WI38 (cell line): ENCODE measurements at regions not wholly inside any gene's neighbourhood (a gene's known extent, or its start where the extent isn't known, plus 50 kb on each side); places are given as distances from the start of the nearest gene placed in this dataset.

Source experiments
- H3K4me3 ChIP-seq: 2 replicates; pipeline ENCODE4 v1.5.1; 2011; ENCODE audit warnings: low read depth, mild to moderate bottlenecking, control low read depth, low read length
- TF ChIP-seq, protein P1 (sequence below): IDR thresholded peaks from 2 replicates; pipeline ENCODE4 v1.5.1; 2012; ENCODE audit warnings: low read depth, mild to moderate bottlenecking, control low read depth, low read length

DNA sequence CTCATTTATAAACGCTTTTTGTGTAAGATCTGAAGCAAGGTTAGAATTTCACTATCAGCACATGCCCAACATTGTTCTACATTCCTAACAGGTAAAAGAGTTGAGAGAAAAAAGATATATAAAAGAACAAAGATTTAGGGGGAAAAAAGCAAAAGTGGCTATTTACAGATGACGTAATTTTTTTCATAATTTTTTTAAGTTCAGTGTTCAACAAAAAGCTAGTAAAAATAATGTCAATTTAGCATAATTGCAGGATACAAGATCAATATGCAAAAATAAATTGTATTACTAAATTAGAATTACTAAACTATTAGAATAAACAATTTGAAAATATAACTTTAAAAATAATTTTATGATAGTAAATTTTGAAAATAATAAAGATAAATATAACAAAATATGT lies 405.0 kb downstream of the SEMA3D start:
- TF ChIP-seq, protein P1, sequence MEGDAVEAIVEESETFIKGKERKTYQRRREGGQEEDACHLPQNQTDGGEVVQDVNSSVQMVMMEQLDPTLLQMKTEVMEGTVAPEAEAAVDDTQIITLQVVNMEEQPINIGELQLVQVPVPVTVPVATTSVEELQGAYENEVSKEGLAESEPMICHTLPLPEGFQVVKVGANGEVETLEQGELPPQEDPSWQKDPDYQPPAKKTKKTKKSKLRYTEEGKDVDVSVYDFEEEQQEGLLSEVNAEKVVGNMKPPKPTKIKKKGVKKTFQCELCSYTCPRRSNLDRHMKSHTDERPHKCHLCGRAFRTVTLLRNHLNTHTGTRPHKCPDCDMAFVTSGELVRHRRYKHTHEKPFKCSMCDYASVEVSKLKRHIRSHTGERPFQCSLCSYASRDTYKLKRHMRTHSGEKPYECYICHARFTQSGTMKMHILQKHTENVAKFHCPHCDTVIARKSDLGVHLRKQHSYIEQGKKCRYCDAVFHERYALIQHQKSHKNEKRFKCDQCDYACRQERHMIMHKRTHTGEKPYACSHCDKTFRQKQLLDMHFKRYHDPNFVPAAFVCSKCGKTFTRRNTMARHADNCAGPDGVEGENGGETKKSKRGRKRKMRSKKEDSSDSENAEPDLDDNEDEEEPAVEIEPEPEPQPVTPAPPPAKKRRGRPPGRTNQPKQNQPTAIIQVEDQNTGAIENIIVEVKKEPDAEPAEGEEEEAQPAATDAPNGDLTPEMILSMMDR, result no peak
- no peak overlapping the region for H3K4me3 ChIP-seq

DNA sequence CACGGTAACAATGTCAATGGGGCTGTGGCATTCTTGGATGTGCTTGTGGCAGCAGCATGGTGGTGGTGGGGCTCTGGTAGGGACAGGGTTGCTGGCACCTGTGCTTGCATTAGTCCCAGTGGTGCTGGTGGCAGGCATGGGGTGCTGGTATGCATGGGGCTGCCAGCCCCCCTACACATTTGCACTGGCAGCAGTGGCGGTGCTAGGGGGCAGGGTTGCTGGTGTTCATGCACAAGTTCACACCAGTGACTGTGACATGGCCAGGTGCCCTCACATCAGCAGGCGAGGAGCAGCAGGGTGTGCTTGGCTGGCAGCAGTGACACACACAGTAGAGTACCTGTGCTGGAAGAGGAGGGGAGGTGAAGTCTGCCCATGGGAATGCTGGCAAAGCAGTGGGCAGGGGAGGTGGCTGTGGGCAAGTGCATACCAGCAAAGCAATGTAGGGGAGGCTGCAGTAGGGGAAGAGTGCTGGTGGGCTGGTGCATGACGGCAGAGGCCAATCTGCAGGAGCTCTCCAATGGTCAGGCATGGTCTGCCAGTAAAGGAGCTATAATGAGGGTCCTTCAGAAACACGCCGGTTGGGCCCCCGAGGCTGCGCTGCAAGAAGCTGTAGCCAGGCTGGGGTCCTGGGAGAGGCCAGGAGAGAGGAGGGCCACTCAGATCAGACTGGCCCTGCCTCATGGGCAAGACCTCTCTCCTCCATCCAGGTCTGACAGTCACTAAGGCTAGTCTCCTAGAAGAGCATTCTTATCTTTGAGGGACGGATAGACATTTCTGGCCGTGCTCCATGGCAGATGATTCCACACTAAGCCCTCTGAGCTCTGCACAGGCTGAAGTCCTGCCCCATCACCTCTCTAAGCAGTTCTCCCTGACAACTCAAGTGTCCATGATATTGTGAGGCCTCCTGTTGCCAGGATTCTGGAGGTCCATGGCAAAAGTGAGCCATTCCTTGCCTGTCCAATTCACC lies 406.4 kb downstream of the SEMA3D start:
- TF ChIP-seq, protein P1, result no peak

DNA sequence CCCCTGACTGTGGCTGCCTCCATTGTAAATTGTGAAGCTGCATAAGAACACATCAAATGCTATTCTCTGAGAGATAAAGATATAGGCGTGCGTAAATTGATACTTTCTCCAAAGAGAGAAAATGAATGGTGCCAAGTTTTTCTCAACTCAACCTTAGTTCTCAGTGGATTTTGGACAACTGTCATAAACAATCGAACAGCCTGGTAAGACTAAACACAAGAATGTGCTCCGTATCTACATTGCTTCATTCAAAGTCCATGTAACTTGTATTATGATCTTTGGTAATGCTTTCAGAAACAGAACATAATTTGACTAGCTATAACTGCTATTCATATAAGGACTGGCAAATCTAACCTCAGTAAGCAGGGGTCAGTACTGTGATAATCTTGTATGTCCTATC lies 429.1 kb downstream of the SEMA3D start:
- H3K4me3 ChIP-seq, result no peak overlapping the region
- TF ChIP-seq, protein P1, result no peak

More for the DNA sequence above, 406.4 kb downstream of the SEMA3D start:
- no peak overlapping the region for H3K4me3 ChIP-seq

DNA sequence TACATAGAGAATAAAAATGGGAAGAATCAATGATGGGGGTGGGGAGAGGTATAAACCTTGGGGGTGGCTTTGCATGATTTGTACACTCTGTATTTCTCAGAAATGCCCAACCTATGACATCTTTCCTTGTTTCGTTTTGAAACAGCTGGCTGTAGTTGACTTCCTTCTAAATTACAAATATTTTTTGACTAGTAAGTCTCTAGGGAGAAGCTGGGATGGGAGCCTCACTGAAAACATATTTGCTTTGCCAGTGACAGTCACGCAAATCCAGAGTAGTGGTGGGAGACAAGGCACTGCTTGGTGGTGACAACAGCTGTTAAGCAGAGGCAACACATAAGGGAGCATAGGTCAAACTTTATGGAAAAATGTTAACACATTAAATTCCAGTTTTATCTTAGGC lies 440.5 kb downstream of the SEMA3D start:
- no peak overlapping the region for H3K4me3 ChIP-seq
- TF ChIP-seq, protein P1, result no peak

DNA sequence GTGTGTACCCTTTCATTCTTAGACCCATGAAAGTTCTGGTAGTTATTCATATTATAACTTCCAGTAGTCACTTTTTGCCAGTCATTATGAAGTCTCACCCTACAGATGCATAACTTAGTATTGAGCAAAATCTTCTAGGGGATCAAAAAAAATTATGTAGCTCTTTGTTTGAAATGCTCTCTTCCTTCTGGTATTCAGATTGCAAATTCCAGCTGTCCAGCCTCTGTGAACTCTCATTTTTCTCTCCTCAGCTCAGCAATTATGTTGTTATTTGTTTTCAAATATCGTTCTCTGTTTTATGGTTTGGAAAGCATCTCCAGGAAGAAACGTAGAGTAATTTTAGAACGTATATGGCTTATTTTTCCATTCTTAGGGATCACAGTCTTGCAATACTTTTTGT lies 442.5 kb downstream of the SEMA3D start:
- TF ChIP-seq, protein P1, result no peak
- H3K4me3 ChIP-seq, result no peak overlapping the region

DNA sequence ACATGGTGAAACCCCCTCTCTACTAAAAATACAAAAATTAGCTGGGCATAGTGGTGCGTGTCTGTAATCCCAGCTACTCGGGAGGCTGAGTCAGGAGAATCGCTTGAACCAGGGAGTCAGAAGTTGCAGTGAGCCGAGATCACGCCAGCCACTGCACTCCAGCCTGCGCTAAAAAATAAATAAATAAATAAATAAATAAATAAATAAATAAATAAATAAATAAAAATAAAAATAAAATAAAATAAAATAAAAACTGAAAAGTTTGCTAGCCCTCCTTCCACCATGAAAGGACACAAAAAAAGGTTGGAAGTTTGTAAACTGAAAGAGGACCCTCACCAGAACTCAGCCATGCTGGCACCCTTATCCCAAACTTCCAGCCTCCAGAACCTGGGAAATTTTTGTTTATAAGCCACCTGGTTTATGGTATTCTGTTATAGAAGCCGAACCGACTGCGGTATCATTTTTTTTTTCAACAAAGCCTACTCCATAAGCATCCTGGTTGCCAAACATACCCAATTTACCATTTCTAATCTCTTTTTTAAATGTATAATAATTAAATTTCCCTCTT lies 448.2 kb downstream of the SEMA3D start:
- TF ChIP-seq, protein P1, result no peak
- H3K4me3 ChIP-seq, result no peak overlapping the region

DNA sequence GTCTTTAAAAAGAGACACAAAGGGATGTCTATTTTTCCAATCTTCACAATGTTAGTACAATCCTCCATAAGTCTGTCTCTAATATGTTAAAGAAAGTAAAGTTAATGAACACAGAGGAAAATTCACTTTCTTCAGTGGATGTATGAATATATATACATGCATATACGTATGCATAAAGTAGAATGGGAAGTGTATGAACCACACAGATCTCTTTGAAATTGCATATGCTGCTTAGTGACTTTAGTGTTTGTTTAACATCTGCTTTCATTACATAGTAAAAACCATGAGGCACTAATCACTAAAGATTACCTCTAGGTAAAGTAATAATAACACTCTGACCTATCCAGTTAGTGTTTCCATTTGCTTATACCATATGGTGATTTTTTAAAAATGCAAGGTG lies 451.2 kb downstream of the SEMA3D start:
- H3K4me3 ChIP-seq, result no peak overlapping the region
- TF ChIP-seq, protein P1, result no peak
